AG09319 (cell line): ENCODE measurements at regions not wholly inside any gene's neighbourhood (a gene's known extent, or its start where the extent isn't known, plus 50 kb on each side); places are given as distances from the start of the nearest gene placed in this dataset.
"Not testable (repeated sequence)": the region's sequence is repeated elsewhere in the genome, so short reads cannot be mapped to it uniquely, and the experiment has no call there.

ENCODE experiments used
- DNase-seq: peaks from one replicate; pipeline ENCODE4 v3.0.0-alpha.2; 2010; ENCODE audit warnings: low read depth; ENCODE audit errors: extremely low read depth
- CTCF ChIP-seq: IDR thresholded peaks from 2 replicates; pipeline ENCODE4 v1.5.1; 2011; ENCODE audit warnings: low read depth, mild to moderate bottlenecking, inconsistent platforms, low read length, moderate library complexity

GRCh38 chr10:91745090-91745831, 53.0 kb upstream of the TNKS2 start:
- TF ChIP-seq CTCF: peak; percentile 37
- DNase-seq: no peak

- no peak for TF ChIP-seq CTCF
- no peak for DNase-seq
Measured at GRCh38 chr10:91743465-91743864, 54.8 kb upstream of the TNKS2 start.

- no peak for TF ChIP-seq CTCF
- no peak for DNase-seq
Measured at GRCh38 chr10:91742229-91742628, 56.0 kb upstream of the TNKS2 start.

GRCh38 chr10:91741356-91741755, 56.9 kb upstream of the TNKS2 start:
- no peak for DNase-seq
- no peak for TF ChIP-seq CTCF

GRCh38 chr10:91740353-91740924, 57.8 kb upstream of the TNKS2 start:
- TF ChIP-seq CTCF: no peak
- DNase-seq: no peak

- not testable (repeated sequence) for DNase-seq
Measured at GRCh38 chr10:91732265-91732664, 66.0 kb upstream of the TNKS2 start.

GRCh38 chr10:91729339-91729738, 68.9 kb upstream of the TNKS2 start:
- not testable (repeated sequence) for DNase-seq

- TF ChIP-seq CTCF: no peak
Measured at GRCh38 chr10:91726355-91726754, 71.9 kb upstream of the TNKS2 start.

More at GRCh38 chr10:91726355-91726754, 71.9 kb upstream of the TNKS2 start:
- DNase-seq: no peak
